CD4-positive, alpha-beta T cell treated with Interleukin-15 for 4 hours (primary cell): ENCODE measurements at regions not wholly inside any gene's neighbourhood (a gene's known extent, or its start where the extent isn't known, plus 50 kb on each side); places are given as distances from the start of the nearest gene placed in this dataset.
"Not testable (repeated sequence)": the region's sequence is repeated elsewhere in the genome, so short reads cannot be mapped to it uniquely, and the experiment has no call there.

ENCODE experiments used
- DNase-seq: peaks from one replicate; pipeline ENCODE4 v3.0.0-alpha.2; 2020; ENCODE audit warnings: low spot score

GRCh38 chr6:66605011-66605410 is 898.0 kb upstream of the EYS start:
- no peak for DNase-seq

GRCh38 chr6:66599541-66599940 is 892.5 kb upstream of the EYS start:
- DNase-seq: no peak

- no peak for DNase-seq
Measured at GRCh38 chr6:66578362-66578761, 871.3 kb upstream of the EYS start.

- DNase-seq: no peak
Measured at GRCh38 chr6:66568271-66568670, 861.2 kb upstream of the EYS start.

- no peak for DNase-seq
Measured at GRCh38 chr6:66561479-66561878, 854.5 kb upstream of the EYS start.

GRCh38 chr6:66558189-66558588 is 851.2 kb upstream of the EYS start:
- DNase-seq: no peak

- DNase-seq: no peak
Measured at GRCh38 chr6:66556936-66557335, 849.9 kb upstream of the EYS start.

- no peak for DNase-seq
Measured at GRCh38 chr6:66555082-66555481, 848.1 kb upstream of the EYS start.

GRCh38 chr6:66553441-66553840 is 846.4 kb upstream of the EYS start:
- no peak for DNase-seq

- DNase-seq: no peak
Measured at GRCh38 chr6:66538551-66539135, 831.6 kb upstream of the EYS start.

GRCh38 chr6:66533921-66534404 is 826.9 kb upstream of the EYS start:
- no peak for DNase-seq

GRCh38 chr6:66526061-66526460 is 819.0 kb upstream of the EYS start:
- DNase-seq: no peak

GRCh38 chr6:66522864-66523263 is 815.8 kb upstream of the EYS start:
- DNase-seq: no peak

GRCh38 chr6:66516377-66516776 is 809.4 kb upstream of the EYS start:
- DNase-seq: no peak

GRCh38 chr6:66508433-66508832 is 801.4 kb upstream of the EYS start:
- no peak for DNase-seq

- DNase-seq: no peak
Measured at GRCh38 chr6:66499851-66500250, 792.8 kb upstream of the EYS start.

GRCh38 chr6:66496659-66497058 is 789.6 kb upstream of the EYS start:
- no peak for DNase-seq

- not testable (repeated sequence) for DNase-seq
Measured at GRCh38 chr6:66494643-66495042, 787.6 kb upstream of the EYS start.

GRCh38 chr6:66489269-66489987 is 782.4 kb upstream of the EYS start:
- DNase-seq: no peak

GRCh38 chr6:66481216-66481615 is 774.2 kb upstream of the EYS start:
- DNase-seq: no peak

- DNase-seq: no peak
Measured at GRCh38 chr6:66478705-66479104, 771.7 kb upstream of the EYS start.

GRCh38 chr6:66435321-66435720 is 728.3 kb upstream of the EYS start:
- no peak for DNase-seq

GRCh38 chr6:66429210-66429609 is 722.2 kb upstream of the EYS start:
- DNase-seq: no peak

- no peak for DNase-seq
Measured at GRCh38 chr6:66423047-66423446, 716.0 kb upstream of the EYS start.
